Stimulated activated CD4-positive, alpha-beta T cell treated with anti-CD3 and anti-CD28 coated beads, Interleukin-1b, Interleukin-23, amount 100 ng/mL, for 4 hours (primary cell): ENCODE measurements at regions not wholly inside any gene's neighbourhood (a gene's known extent, or its start where the extent isn't known, plus 50 kb on each side); places are given as distances from the start of the nearest gene placed in this dataset.
"Not testable (repeated sequence)": the region's sequence is repeated elsewhere in the genome, so short reads cannot be mapped to it uniquely, and the experiment has no call there.

Experiments used
- DNase-seq, 2 donors: peaks; one replicate each; pipeline ENCODE4 v3.0.0-alpha.2; 2020; ENCODE audit warnings: low read depth in 2 of 2

GRCh38 chr17:37859451-37859850, 64.8 kb upstream of the TBC1D3K start:
- DNase-seq = no peak

- DNase-seq = not testable (repeated sequence)
Measured at GRCh38 chr17:37858391-37858790, 65.8 kb upstream of the TBC1D3K start.

DNA sequence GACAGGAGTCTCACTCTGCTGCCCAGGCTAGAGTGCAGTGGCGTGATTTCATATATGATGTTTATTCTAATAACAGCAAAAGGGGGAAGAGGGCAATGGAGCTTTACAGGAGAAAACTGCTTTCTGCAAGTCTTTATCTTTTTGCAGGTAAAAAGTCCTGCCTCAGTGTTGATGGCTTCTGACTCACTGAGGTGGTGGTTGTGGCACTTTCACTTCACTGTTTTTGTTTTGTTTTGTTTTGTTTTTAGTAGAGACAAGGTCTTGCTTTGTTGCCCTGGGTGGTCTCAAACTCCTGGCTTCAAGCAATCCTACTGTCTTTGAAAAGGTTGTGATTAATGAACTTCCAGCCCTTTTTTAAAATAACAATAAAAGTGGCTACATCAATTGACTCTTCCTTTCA, 68.0 kb upstream of the TBC1D3K start:
- DNase-seq = no peak

DNA sequence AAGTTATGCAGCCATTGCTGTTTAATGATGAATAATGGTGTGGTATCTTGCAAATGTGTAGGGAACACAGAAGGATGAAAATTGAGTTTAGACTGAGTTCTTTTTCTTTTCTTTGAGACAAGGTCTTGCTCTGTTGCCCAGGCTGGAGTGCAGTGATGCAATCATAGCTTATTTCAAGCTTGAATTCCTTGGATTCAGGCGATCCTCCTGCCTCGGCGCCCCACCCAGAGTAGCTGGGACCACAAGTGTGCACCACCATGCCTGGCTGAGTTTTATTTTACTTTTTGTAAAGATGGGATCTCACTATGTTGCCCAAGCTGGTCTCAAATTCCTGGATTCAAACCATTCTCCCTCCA, 74.6 kb upstream of the TBC1D3K start:
- DNase-seq = no peak

- DNase-seq = no peak
Measured at GRCh38 chr17:37848690-37849616, 75.3 kb upstream of the TBC1D3K start.

DNA sequence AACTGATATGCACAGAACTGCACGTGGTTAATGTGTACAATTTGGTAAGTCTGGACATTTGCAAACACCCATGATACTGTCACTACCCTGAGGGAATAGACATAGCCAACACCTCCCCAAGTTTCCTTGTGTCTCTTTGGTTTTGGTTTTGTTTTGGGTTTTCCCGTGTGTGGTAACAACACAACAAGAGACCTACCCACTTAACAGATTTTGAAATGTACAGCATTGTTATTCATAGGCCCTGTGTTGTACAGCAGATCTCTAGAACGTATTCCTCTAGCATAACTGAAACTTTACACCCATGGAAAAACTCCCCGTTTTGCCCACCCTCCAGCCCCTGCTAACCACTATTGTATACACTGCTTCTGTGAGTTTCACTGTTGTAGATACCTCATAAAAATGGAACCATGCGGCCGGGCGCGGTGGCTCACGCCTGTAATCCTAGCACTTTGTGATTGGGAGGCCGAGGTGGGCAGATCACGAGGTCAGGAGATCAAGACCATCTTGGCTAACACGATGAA, 76.3 kb upstream of the TBC1D3K start:
- DNase-seq = no peak

GRCh38 chr17:37847102-37847501, 77.1 kb upstream of the TBC1D3K start:
- no peak for DNase-seq

GRCh38 chr17:37844977-37845293, 79.3 kb upstream of the TBC1D3K start:
- DNase-seq = no peak

GRCh38 chr17:37844158-37844976, 79.8 kb upstream of the TBC1D3K start:
- DNase-seq = peak; percentile 23 to 49

- DNase-seq = no peak
Measured at GRCh38 chr17:37842401-37842800, 81.8 kb upstream of the TBC1D3K start.

GRCh38 chr17:37841232-37841631, 83.0 kb upstream of the TBC1D3K start:
- no peak for DNase-seq

GRCh38 chr17:37840576-37840975, 83.6 kb upstream of the TBC1D3K start:
- DNase-seq = no peak

DNA sequence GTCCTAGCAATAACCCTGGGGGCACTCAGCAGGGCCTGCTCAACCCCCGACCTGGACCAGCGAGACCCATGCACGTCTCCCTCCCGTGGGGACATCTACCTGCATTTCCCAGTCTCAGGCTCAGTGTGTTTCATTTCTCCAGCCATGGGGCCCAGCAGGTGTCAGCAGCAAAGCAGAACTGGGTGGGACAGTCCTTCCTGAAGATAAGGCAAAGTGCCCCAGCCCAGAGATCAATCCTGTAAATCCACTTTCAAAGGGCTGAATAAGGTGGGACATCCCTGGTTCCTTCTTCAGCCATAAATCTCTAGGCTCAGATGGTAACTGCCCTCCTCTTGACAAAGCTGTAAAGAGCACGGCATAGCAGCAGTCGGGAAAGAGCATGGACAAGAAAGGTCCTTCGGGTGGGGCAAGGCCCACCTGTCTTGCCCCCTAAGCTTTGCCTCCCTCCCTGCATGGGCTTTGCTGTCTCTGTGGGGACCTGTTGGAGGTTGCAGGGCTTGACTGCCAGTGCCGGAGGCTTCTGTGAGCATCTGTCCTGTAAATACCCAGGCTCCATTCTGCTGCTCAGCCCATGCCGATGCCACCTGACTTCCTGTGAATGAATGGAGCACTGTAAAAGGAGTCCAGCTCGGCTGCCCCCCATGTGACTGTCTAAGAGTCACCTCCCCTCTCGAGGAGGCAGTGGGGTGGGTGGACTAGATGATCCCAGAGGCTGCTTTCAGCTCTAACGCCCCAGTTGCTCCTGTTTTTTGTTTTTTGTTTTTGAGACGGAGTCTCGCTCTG, 84.8 kb upstream of the TBC1D3K start:
- DNase-seq = no peak

DNA sequence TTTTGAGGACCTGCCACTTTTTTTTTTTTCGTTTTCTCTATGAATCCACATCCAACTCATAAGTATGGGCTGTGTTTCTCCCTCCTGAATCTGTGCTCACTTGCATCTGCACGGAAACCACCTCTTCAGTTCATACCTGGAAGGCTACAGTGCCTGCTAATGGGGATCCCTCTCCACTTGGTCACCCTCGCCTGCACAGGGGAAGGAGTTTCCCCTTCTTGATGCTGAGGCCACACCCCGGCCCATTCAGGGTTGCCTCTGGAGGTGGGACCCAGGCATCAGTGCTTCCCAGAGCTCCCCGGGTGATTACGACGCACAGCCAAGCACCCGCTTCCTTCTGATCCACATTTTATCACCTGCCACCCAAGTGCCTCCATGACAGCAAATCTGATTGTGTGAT, 85.9 kb upstream of the TBC1D3K start:
- no peak for DNase-seq

DNA sequence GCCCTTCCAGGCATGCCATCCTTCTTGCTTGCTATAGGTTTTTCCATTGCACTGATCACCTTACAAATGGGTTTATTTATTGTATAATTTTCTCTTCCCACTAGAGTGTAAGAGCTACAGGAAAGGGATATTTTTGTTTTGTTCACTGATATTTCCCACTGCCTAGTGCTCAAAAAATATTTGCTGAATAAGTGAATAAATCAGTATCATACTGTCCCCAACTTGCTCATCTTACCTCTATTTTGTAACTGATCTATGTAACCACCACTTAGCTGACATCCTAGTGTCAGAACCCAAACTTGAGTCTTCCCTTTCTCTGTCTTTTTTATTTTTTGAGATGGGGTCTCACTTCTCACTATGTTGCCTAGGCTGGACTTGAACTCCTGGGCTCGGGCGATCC, 87.6 kb upstream of the TBC1D3K start:
- DNase-seq = no peak

- DNase-seq = no peak
Measured at GRCh38 chr17:37834168-37834567, 89.3 kb upstream of the HNF1B start.

DNA sequence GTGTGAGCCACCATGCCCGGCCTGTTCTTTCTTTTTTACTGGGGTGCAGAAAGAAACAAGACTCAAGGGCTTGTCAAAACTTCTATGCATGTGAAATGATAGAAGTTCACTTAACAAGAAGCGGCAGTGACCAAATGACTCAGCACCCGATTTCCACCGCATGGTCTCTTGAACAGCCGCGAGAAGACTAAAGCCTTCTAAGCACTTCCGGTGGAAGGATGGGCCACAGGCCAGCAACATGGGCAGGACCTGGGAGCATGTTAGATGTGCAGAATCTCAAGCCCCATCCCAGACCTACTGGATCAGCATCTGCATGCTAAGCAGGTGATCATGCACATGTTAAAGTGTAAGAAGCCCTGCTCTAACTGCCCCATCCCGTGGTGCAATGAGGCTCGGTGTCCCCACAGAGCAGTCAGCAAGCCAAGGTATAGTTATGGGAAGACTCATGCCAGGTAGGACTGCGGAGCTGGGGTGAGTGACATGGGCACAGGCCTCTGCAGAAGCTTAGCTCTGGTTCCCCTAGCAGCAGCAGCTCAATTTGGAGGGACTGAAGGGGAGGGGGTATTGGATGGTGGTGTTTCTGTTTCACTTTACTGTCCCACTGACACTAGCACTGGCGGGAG, 88.5 kb upstream of the HNF1B start:
- DNase-seq = no peak

DNA sequence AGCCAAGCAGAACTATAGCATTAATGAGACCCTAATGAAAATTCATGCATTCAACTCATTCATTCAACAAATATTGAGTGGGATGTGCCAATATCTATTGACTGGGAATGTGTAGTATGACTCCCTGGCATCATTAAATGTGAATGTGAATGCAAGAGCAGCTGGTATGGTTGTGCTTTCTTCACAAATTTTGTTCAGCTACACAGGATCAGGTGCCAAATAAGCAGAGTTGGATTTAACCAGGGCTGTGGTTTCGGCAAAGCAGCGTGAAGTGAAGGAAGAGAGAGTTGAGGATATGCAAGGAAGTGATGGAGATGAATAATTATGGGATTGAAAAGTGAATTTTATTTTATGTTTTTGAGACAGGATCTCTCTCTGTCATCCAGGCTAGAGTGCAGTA, 87.1 kb upstream of the HNF1B start:
- no peak for DNase-seq

DNA sequence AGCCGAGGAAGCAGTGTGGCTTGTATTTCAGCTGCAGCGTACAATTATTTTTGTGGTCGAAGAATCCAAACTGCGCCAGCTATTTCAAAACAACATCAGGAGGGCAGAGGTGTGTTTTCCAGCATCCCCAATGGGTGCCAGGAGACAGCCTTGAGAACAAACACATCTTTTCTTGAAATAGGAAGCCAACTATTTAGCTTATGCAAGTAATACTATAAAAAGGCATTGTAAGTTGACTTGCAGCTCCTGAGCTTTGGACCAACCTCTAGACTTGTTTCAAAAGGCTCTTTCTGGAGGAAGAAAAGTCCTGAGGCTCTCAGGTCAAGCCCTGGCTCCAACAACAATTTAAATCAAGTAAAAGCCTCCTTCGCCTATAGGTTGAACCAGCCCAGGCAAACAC, 86.6 kb upstream of the HNF1B start:
- DNase-seq = no peak

GRCh38 chr17:37830151-37830993, 85.5 kb upstream of the HNF1B start:
- no peak for DNase-seq
